Neural cell (in vitro differentiated cells): ENCODE measurements at regions not wholly inside any gene's neighbourhood (a gene's known extent, or its start where the extent isn't known, plus 50 kb on each side); places are given as distances from the start of the nearest gene placed in this dataset.

Source experiments
- H2AFZ ChIP-seq: fragments of 200-600, 300-800 bp; sonication (generic), shearing (Covaris generic); 2 replicates; pipeline ENCODE4 v1.6.0; 2014; ENCODE audit warnings: low read depth, mild to moderate bottlenecking, antibody characterized with exemption, low read length, moderate library complexity
- H3F3A ChIP-seq: fragments of 200-600 bp; shearing (Covaris generic); 2 replicates; pipeline ENCODE4 v1.6.1; 2016; ENCODE audit warnings: mild to moderate bottlenecking, moderate library complexity, mixed read lengths, antibody characterized with exemption, low read length; ENCODE audit not compliant: insufficient read depth, poor library complexity, severe bottlenecking
- H3K27ac ChIP-seq: fragments of 200-600, 300-800 bp; sonication (generic), shearing (Covaris generic); 2 replicates; pipeline ENCODE4 v1.5.1; 2014; ENCODE audit warnings: mild to moderate bottlenecking, low read length, moderate library complexity
- H3K27me3 ChIP-seq: fragments of 300-800, 200-600 bp; sonication (generic), shearing (Covaris generic); 2 replicates; pipeline ENCODE4 v1.6.0; 2014; ENCODE audit warnings: mild to moderate bottlenecking, low read depth, low read length, moderate library complexity; ENCODE audit not compliant: insufficient read depth
- H3K36me3 ChIP-seq: fragments of 300-800, 200-600 bp; sonication (generic), shearing (Covaris generic); 2 replicates; pipeline ENCODE4 v1.5.1; 2014; ENCODE audit warnings: mild to moderate bottlenecking, antibody characterized with exemption, low read length, moderate library complexity; ENCODE audit not compliant: insufficient read depth
- H3K4me2 ChIP-seq: fragments of 300-800, 200-600 bp; sonication (generic), shearing (Covaris generic); 2 replicates; pipeline ENCODE4 v1.6.0; 2014; ENCODE audit warnings: mild to moderate bottlenecking, low read length
- H3K4me3 ChIP-seq: fragments of 300-800, 200-600 bp; sonication (generic), shearing (Covaris generic); 2 replicates; pipeline ENCODE4 v1.5.1; 2014; ENCODE audit warnings: mild to moderate bottlenecking, low read length, moderate library complexity
- H3K79me2 ChIP-seq: fragments of 200-600 bp; shearing (Covaris generic); replicated peaks from 2 replicates; pipeline ENCODE4 v1.6.0; 2014; ENCODE audit warnings: mild to moderate bottlenecking, low read length, moderate library complexity; ENCODE audit not compliant: insufficient read depth
- H3K9ac ChIP-seq: fragments of 300-800, 200-600 bp; sonication (generic), shearing (Covaris generic); 2 replicates; pipeline ENCODE4 v1.6.1; 2016; ENCODE audit warnings: mild to moderate bottlenecking, low read length, mixed read lengths
- H3K9me2 ChIP-seq: fragments of 200-600 bp; shearing (Covaris generic); 2 replicates; pipeline ENCODE4 v1.6.1; 2016; ENCODE audit warnings: mild to moderate bottlenecking, low read length, mixed read lengths; ENCODE audit not compliant: insufficient read depth
- H3K9me3 ChIP-seq: fragments of 200-600, 300-800 bp; sonication (generic), shearing (Covaris generic); 2 replicates; pipeline ENCODE4 v1.6.1; 2016; ENCODE audit warnings: mild to moderate bottlenecking, mixed run types, low read length, moderate library complexity, mixed read lengths
- H4K20me1 ChIP-seq: fragments of 200-600 bp; shearing (Covaris generic); 2 replicates; pipeline ENCODE4 v1.6.1; 2016; ENCODE audit warnings: mild to moderate bottlenecking, mixed run types; ENCODE audit not compliant: insufficient read depth
- EP300 ChIP-seq: fragments of 450-650 bp; conservative IDR thresholded peaks from 2 replicates; pipeline ENCODE4 v1.6.1; 2014; ENCODE audit warnings: antibody characterized with exemption, mild to moderate bottlenecking, moderate library complexity; ENCODE audit not compliant: poor library complexity, severe bottlenecking
- EZH2 ChIP-seq: fragments of 200-600, 300-800 bp; shearing (Covaris generic), sonication (generic); IDR thresholded peaks from 2 replicates; pipeline ENCODE4 v1.6.1; 2014; ENCODE audit warnings: antibody characterized with exemption, low read length, borderline replicate concordance, mild to moderate bottlenecking; ENCODE audit not compliant: insufficient read depth, poor library complexity, severe bottlenecking
- MXI1 ChIP-seq: fragments of 450-650 bp; conservative IDR thresholded peaks from 2 replicates; pipeline ENCODE4 v1.6.1; 2014; ENCODE audit warnings: antibody characterized with exemption, mild to moderate bottlenecking; ENCODE audit not compliant: poor library complexity, severe bottlenecking
- POLR2AphosphoS5 ChIP-seq: IDR thresholded peaks from 2 replicates; pipeline ENCODE4 v1.6.1; 2012
- RAD21 ChIP-seq: fragments of 450-650 bp; conservative IDR thresholded peaks from 2 replicates; pipeline ENCODE4 v1.6.1; 2014; ENCODE audit warnings: antibody characterized with exemption, mild to moderate bottlenecking, moderate library complexity
- SMC3 ChIP-seq: fragments of 450-650 bp; conservative IDR thresholded peaks from 2 replicates; pipeline ENCODE4 v1.6.1; 2014; ENCODE audit warnings: antibody characterized with exemption, mild to moderate bottlenecking, moderate library complexity; ENCODE audit not compliant: poor library complexity
- TAF1 ChIP-seq: IDR thresholded peaks from 2 replicates; pipeline ENCODE4 v1.6.1; 2012; ENCODE audit warnings: low read depth
- TF ChIP-seq, protein P1 (sequence below): IDR thresholded peaks from 2 replicates; pipeline ENCODE4 v1.6.1; 2012; ENCODE audit warnings: borderline replicate concordance
- TF ChIP-seq, protein P2 (sequence below): fragments of 450-650 bp; IDR thresholded peaks from 2 replicates; pipeline ENCODE4 v1.5.1; 2014; ENCODE audit warnings: antibody characterized with exemption, mild to moderate bottlenecking, moderate library complexity; ENCODE audit not compliant: poor library complexity, severe bottlenecking

DNA sequence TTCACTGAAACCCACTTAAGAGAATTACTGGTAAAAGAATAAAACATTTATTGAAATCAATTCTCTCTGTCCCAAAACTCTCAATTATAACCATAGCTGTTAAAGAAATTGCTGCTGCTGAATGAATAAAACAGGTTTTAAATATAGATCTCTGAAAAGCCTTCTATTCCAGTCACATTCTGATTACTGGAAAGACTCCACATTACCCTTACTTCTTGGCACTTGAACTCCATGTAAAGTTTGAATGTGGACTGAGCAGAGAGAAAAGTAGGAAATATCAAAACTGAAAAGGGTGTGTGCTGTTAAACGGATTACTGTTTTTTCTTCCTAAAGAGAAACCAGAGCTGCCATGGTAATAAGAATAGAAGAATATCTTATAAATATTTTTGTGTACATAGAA, 655.3 kb upstream of the SETBP1 start:
- no peak overlapping the region for H3K4me2 ChIP-seq
- no peak overlapping the region for H2AFZ ChIP-seq
- no peak overlapping the region for H3K4me3 ChIP-seq
- H3K27ac ChIP-seq = no peak overlapping the region
- TF ChIP-seq POLR2AphosphoS5 (no peak), RAD21 (no peak), EP300 (no peak), SMC3 (no peak), EZH2 (no peak), MXI1 (no peak), TAF1 (no peak)
- TF ChIP-seq, protein P1, sequence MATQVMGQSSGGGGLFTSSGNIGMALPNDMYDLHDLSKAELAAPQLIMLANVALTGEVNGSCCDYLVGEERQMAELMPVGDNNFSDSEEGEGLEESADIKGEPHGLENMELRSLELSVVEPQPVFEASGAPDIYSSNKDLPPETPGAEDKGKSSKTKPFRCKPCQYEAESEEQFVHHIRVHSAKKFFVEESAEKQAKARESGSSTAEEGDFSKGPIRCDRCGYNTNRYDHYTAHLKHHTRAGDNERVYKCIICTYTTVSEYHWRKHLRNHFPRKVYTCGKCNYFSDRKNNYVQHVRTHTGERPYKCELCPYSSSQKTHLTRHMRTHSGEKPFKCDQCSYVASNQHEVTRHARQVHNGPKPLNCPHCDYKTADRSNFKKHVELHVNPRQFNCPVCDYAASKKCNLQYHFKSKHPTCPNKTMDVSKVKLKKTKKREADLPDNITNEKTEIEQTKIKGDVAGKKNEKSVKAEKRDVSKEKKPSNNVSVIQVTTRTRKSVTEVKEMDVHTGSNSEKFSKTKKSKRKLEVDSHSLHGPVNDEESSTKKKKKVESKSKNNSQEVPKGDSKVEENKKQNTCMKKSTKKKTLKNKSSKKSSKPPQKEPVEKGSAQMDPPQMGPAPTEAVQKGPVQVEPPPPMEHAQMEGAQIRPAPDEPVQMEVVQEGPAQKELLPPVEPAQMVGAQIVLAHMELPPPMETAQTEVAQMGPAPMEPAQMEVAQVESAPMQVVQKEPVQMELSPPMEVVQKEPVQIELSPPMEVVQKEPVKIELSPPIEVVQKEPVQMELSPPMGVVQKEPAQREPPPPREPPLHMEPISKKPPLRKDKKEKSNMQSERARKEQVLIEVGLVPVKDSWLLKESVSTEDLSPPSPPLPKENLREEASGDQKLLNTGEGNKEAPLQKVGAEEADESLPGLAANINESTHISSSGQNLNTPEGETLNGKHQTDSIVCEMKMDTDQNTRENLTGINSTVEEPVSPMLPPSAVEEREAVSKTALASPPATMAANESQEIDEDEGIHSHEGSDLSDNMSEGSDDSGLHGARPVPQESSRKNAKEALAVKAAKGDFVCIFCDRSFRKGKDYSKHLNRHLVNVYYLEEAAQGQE = no peak
- TF ChIP-seq, protein P2, sequence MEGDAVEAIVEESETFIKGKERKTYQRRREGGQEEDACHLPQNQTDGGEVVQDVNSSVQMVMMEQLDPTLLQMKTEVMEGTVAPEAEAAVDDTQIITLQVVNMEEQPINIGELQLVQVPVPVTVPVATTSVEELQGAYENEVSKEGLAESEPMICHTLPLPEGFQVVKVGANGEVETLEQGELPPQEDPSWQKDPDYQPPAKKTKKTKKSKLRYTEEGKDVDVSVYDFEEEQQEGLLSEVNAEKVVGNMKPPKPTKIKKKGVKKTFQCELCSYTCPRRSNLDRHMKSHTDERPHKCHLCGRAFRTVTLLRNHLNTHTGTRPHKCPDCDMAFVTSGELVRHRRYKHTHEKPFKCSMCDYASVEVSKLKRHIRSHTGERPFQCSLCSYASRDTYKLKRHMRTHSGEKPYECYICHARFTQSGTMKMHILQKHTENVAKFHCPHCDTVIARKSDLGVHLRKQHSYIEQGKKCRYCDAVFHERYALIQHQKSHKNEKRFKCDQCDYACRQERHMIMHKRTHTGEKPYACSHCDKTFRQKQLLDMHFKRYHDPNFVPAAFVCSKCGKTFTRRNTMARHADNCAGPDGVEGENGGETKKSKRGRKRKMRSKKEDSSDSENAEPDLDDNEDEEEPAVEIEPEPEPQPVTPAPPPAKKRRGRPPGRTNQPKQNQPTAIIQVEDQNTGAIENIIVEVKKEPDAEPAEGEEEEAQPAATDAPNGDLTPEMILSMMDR = no peak
- no peaks in the 10 kb centered on the region for H3K9me2 ChIP-seq
- H3K79me2 ChIP-seq = no peaks in the 10 kb centered on the region
- no peak overlapping the region for H3K9ac ChIP-seq
- H4K20me1 ChIP-seq = no peaks in the 10 kb centered on the region
- no peaks in the 10 kb centered on the region for H3F3A ChIP-seq
- H3K36me3 ChIP-seq = no peaks in the 10 kb centered on the region
- no peaks in the 10 kb centered on the region for H3K9me3 ChIP-seq
- no peaks in the 10 kb centered on the region for H3K27me3 ChIP-seq

DNA sequence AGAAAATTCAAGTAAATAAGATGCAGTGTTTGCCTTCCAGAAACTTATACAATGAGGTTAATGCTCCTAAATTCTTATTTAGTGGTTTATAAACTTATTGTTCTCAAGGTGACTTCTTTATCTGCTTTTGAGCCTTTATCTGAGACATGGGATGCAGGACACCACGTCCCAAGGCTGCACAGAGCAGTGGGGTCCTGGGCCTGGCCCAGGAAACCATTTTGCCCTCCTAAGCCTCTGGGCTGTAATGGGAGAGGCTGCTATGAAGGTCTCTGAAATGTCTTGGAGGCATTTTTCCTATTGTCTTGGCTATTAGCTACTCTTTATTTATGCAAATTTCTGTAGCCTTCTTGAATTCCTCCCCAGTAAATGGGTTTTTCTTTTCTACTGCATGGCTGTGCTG, 652.6 kb upstream of the SETBP1 start:
- Histone ChIP-seq H2AFZ (no peak overlapping the region), H3K79me2 (no peaks in the 10 kb centered on the region), H4K20me1 (no peaks in the 10 kb centered on the region), H3K36me3 (no peaks in the 10 kb centered on the region), H3K4me2 (no peak overlapping the region), H3K9ac (no peak overlapping the region), H3K4me3 (no peak overlapping the region), H3K27me3 (no peaks in the 10 kb centered on the region), H3K9me2 (no peaks in the 10 kb centered on the region), H3K27ac (no peak overlapping the region), H3K9me3 (no peaks in the 10 kb centered on the region), H3F3A (no peaks in the 10 kb centered on the region)
- TF ChIP-seq MXI1 (no peak), POLR2AphosphoS5 (no peak), EP300 (no peak), SMC3 (no peak), EZH2 (no peak), RAD21 (no peak), TAF1 (no peak)
- TF ChIP-seq, protein P2 = no peak
- TF ChIP-seq, protein P1 = no peak
